ENCODE measurements at regions not wholly inside any gene's neighbourhood (a gene's known extent, or its start where the extent isn't known, plus 50 kb on each side); places are given as distances from the start of the nearest gene placed in this dataset.

GRCh38 chr3:56979791-56980190 lies 80.7 kb upstream of the SPATA12 start:
- H3K9me3 Mint-ChIP-seq, result no peaks in the 10 kb centered on the region
- H3K27me3 Mint-ChIP-seq, result no peaks in the 10 kb centered on the region
- DNase-seq, result no peak
- CTCF ChIA-PET, result interaction anchor here (0.8 to 2.3 kb wide), 5 partner anchors 9 to 280 kb away, joined by 3 to 9 read pairs (median 4); no protein-coding TSS in a partner anchor
- peaks cover 11% of the 10 kb centered on the region for H3K4me1 Mint-ChIP-seq
- H3K4me3 Mint-ChIP-seq, result no peak overlapping the region
- H3K36me3 Mint-ChIP-seq, result no peaks in the 10 kb centered on the region
- no peak overlapping the region for H3K27ac Mint-ChIP-seq

- CTCF ChIA-PET, result no interaction called here
- Mint-ChIP-seq H3K27ac (no peak overlapping the region), H3K4me3 (no peak overlapping the region), H3K9me3 (no peaks in the 10 kb centered on the region), H3K4me1 (peaks cover 6% of the 10 kb centered on the region), H3K36me3 (no peaks in the 10 kb centered on the region), H3K27me3 (no peaks in the 10 kb centered on the region)
- no peak for DNase-seq
Observed at GRCh38 chr3:56977561-56977889, 82.9 kb upstream of the SPATA12 start.

GRCh38 chr3:56976651-56977560 lies 83.6 kb upstream of the SPATA12 start:
- CTCF ChIA-PET, result interaction anchor here (0.9 to 1.4 kb wide), 4 partner anchors 10 to 151 kb away, joined by 3 to 5 read pairs (median 4); no protein-coding TSS in a partner anchor
- DNase-seq, result no peak
- Mint-ChIP-seq H3K36me3 (no peaks in the 10 kb centered on the region), H3K27ac (no peak overlapping the region), H3K27me3 (peaks cover under 1% of the 10 kb centered on the region), H3K9me3 (no peaks in the 10 kb centered on the region), H3K4me1 (peaks cover 6% of the 10 kb centered on the region), H3K4me3 (no peak overlapping the region)

- Mint-ChIP-seq H3K27me3 (peaks cover 9% of the 10 kb centered on the region), H3K27ac (no peak overlapping the region), H3K36me3 (no peaks in the 10 kb centered on the region), H3K9me3 (no peaks in the 10 kb centered on the region), H3K4me1 (peaks cover 1% of the 10 kb centered on the region), H3K4me3 (no peak overlapping the region)
- CTCF ChIA-PET, result interaction anchor here (1.0 to 1.4 kb wide), 2 partner anchors 12 to 15 kb away, joined by 3 to 4 read pairs; no protein-coding TSS in a partner anchor
- DNase-seq, result no peak
Observed at GRCh38 chr3:56975567-56975966, 84.9 kb upstream of the SPATA12 start.

GRCh38 chr3:56974247-56974930 lies 86.1 kb upstream of the SPATA12 start:
- Mint-ChIP-seq H3K27ac (no peak overlapping the region), H3K9me3 (no peaks in the 10 kb centered on the region), H3K36me3 (no peaks in the 10 kb centered on the region), H3K4me3 (no peak overlapping the region), H3K27me3 (peaks cover 12% of the 10 kb centered on the region), H3K4me1 (no peaks in the 10 kb centered on the region)
- CTCF ChIA-PET, result interaction anchor here (0.7 to 0.9 kb wide), 2 partner anchors 174 to 281 kb away, joined by 3 read pairs; no protein-coding TSS in a partner anchor
- no peak for DNase-seq

GRCh38 chr3:56971816-56972215 lies 88.6 kb upstream of the SPATA12 start:
- DNase-seq, result no peak
- H3K27me3 Mint-ChIP-seq, result peaks cover 16% of the 10 kb centered on the region
- H3K36me3 Mint-ChIP-seq, result no peaks in the 10 kb centered on the region
- CTCF ChIA-PET, result interaction anchor here (0.6 to 1.4 kb wide), 3 partner anchors 11 to 268 kb away, joined by 3 read pairs; no protein-coding TSS in a partner anchor
- H3K27ac Mint-ChIP-seq, result no peak overlapping the region
- H3K4me1 Mint-ChIP-seq, result no peaks in the 10 kb centered on the region
- no peaks in the 10 kb centered on the region for H3K9me3 Mint-ChIP-seq
- H3K4me3 Mint-ChIP-seq, result no peak overlapping the region

GRCh38 chr3:56971261-56971660 lies 89.2 kb upstream of the SPATA12 start:
- Mint-ChIP-seq H3K9me3 (no peaks in the 10 kb centered on the region), H3K27me3 (peaks cover 16% of the 10 kb centered on the region)
- CTCF ChIA-PET, result interaction anchor here (0.6 to 1.4 kb wide), 3 partner anchors 17 to 267 kb away, joined by 3 read pairs; no protein-coding TSS in a partner anchor

GRCh38 chr3:56970461-56970879 lies 90.0 kb upstream of the SPATA12 start:
- H3K4me1 Mint-ChIP-seq, result no peaks in the 10 kb centered on the region
- no peaks in the 10 kb centered on the region for H3K9me3 Mint-ChIP-seq
- H3K4me3 Mint-ChIP-seq, result no peak overlapping the region
- no peaks in the 10 kb centered on the region for H3K36me3 Mint-ChIP-seq
- H3K27ac Mint-ChIP-seq, result no peak overlapping the region
- peaks cover 16% of the 10 kb centered on the region for H3K27me3 Mint-ChIP-seq
- CTCF ChIA-PET, result interaction anchor here (0.9 to 1.4 kb wide), 2 partner anchors 18 to 266 kb away, joined by 3 read pairs; no protein-coding TSS in a partner anchor
- no peak for DNase-seq

More at GRCh38 chr3:56971261-56971660, 89.2 kb upstream of the SPATA12 start:
- Mint-ChIP-seq H3K27ac (no peak overlapping the region), H3K4me1 (no peaks in the 10 kb centered on the region), H3K4me3 (no peak overlapping the region), H3K36me3 (no peaks in the 10 kb centered on the region)
- DNase-seq, result no peak

- Mint-ChIP-seq H3K4me1 (no peaks in the 10 kb centered on the region), H3K4me3 (no peak overlapping the region), H3K27me3 (peaks cover 16% of the 10 kb centered on the region), H3K27ac (no peak overlapping the region), H3K9me3 (peaks cover 1% of the 10 kb centered on the region), H3K36me3 (no peaks in the 10 kb centered on the region)
- no peak for DNase-seq
- CTCF ChIA-PET, result no interaction called here
Observed at GRCh38 chr3:56969851-56970250, 90.6 kb upstream of the SPATA12 start.

GRCh38 chr3:56966509-56966908 lies 94.0 kb upstream of the SPATA12 start:
- Mint-ChIP-seq H3K9me3 (peaks cover 4% of the 10 kb centered on the region), H3K4me1 (no peaks in the 10 kb centered on the region), H3K4me3 (no peak overlapping the region), H3K27ac (no peak overlapping the region), H3K27me3 (peaks cover 16% of the 10 kb centered on the region), H3K36me3 (no peaks in the 10 kb centered on the region)
- CTCF ChIA-PET, result interaction anchor here (0.6 to 1.7 kb wide), 3 partner anchors 14 to 774 kb away, joined by 3 to 4 read pairs (median 4); no protein-coding TSS in a partner anchor
- no peak for DNase-seq

- CTCF ChIA-PET, result interaction anchor here (0.6 to 1.7 kb wide), 3 partner anchors 15 to 775 kb away, joined by 3 to 4 read pairs (median 4); no protein-coding TSS in a partner anchor
- peaks cover 4% of the 10 kb centered on the region for H3K9me3 Mint-ChIP-seq
- no peak overlapping the region for H3K4me3 Mint-ChIP-seq
- H3K27me3 Mint-ChIP-seq, result peaks cover 13% of the 10 kb centered on the region
- no peaks in the 10 kb centered on the region for H3K36me3 Mint-ChIP-seq
- H3K27ac Mint-ChIP-seq, result no peak overlapping the region
- DNase-seq, result no peak
- no peaks in the 10 kb centered on the region for H3K4me1 Mint-ChIP-seq
Observed at GRCh38 chr3:56966104-56966503, 94.4 kb upstream of the SPATA12 start.

- Mint-ChIP-seq H3K4me3 (no peak overlapping the region), H3K27ac (no peak overlapping the region), H3K4me1 (no peaks in the 10 kb centered on the region), H3K36me3 (no peaks in the 10 kb centered on the region), H3K9me3 (peaks cover 4% of the 10 kb centered on the region), H3K27me3 (peaks cover 5% of the 10 kb centered on the region)
- CTCF ChIA-PET, result interaction anchor here (0.9 to 1.3 kb wide), 2 partner anchors 20 to 24 kb away, joined by 3 to 4 read pairs; no protein-coding TSS in a partner anchor
- no peak for DNase-seq
Observed at GRCh38 chr3:56962922-56963321, 97.5 kb upstream of the SPATA12 start.

- Mint-ChIP-seq H3K4me3 (no peak overlapping the region), H3K27ac (no peak overlapping the region), H3K27me3 (peaks cover 5% of the 10 kb centered on the region), H3K9me3 (peaks cover 4% of the 10 kb centered on the region), H3K36me3 (no peaks in the 10 kb centered on the region), H3K4me1 (no peaks in the 10 kb centered on the region)
- DNase-seq, result no peak
- CTCF ChIA-PET, result interaction anchor here (0.9 to 1.3 kb wide), 2 partner anchors 19 to 25 kb away, joined by 3 to 4 read pairs; no protein-coding TSS in a partner anchor
Observed at GRCh38 chr3:56962206-56962605, 98.3 kb upstream of the SPATA12 start.
